GM18951 (cell line): ENCODE measurements at regions not wholly inside any gene's neighbourhood (a gene's known extent, or its start where the extent isn't known, plus 50 kb on each side); places are given as distances from the start of the nearest gene placed in this dataset.

Experiments
- POLR2A ChIP-seq: IDR thresholded peaks from 4 replicates; pipeline ENCODE4 v1.6.1; 2011; ENCODE audit warnings: mild to moderate bottlenecking; ENCODE audit not compliant: insufficient read length, insufficient read depth; ENCODE audit errors: extremely low read depth
- in situ Hi-C: fragments of 300-500 bp; cut with MboI; formaldehyde crosslinking; loops from one replicate; pipeline ENCODE4 v1.12.0; 2022; ENCODE audit warnings: low sequenced_read_pairs, mixed read lengths, inconsistent platforms; ENCODE audit not compliant: unreplicated experiment

GRCh38 chr1:80919426-80919825 is 881.3 kb upstream of the ADGRL2 start:
- in situ Hi-C loops, result no loop called here
- no peak for TF ChIP-seq POLR2A

- TF ChIP-seq POLR2A, result no peak
- in situ Hi-C loops, result no loop called here
Measured at GRCh38 chr1:80918380-80918779, 882.4 kb upstream of the ADGRL2 start.

GRCh38 chr1:80917826-80918225 is 882.9 kb upstream of the ADGRL2 start:
- in situ Hi-C loops, result no loop called here

GRCh38 chr1:80917225-80917624 is 883.5 kb upstream of the ADGRL2 start:
- TF ChIP-seq POLR2A, result no peak
- in situ Hi-C loops, result no loop called here

More at GRCh38 chr1:80917826-80918225, 882.9 kb upstream of the ADGRL2 start:
- no peak for TF ChIP-seq POLR2A

GRCh38 chr1:80915491-80915890 is 885.2 kb upstream of the ADGRL2 start:
- TF ChIP-seq POLR2A, result no peak
- in situ Hi-C loops, result no loop called here

- TF ChIP-seq POLR2A, result no peak
- in situ Hi-C loops, result no loop called here
Measured at GRCh38 chr1:80910426-80910825, 890.3 kb upstream of the ADGRL2 start.

- no peak for TF ChIP-seq POLR2A
- in situ Hi-C loops, result no loop called here
Measured at GRCh38 chr1:80909172-80909784, 891.5 kb upstream of the ADGRL2 start.

GRCh38 chr1:80896781-80897356 is 903.9 kb upstream of the ADGRL2 start:
- in situ Hi-C loops, result no loop called here
- TF ChIP-seq POLR2A, result no peak

GRCh38 chr1:80894921-80895320 is 905.8 kb upstream of the ADGRL2 start:
- TF ChIP-seq POLR2A, result no peak
- in situ Hi-C loops, result no loop called here

GRCh38 chr1:80893115-80893514 is 907.6 kb upstream of the ADGRL2 start:
- TF ChIP-seq POLR2A, result no peak
- in situ Hi-C loops, result no loop called here

GRCh38 chr1:80892539-80892938 is 908.2 kb upstream of the ADGRL2 start:
- in situ Hi-C loops, result no loop called here
- no peak for TF ChIP-seq POLR2A

GRCh38 chr1:80891871-80892270 is 908.9 kb upstream of the ADGRL2 start:
- in situ Hi-C loops, result no loop called here
- no peak for TF ChIP-seq POLR2A

GRCh38 chr1:80882553-80882952 is 918.2 kb upstream of the ADGRL2 start:
- no peak for TF ChIP-seq POLR2A
- in situ Hi-C loops, result no loop called here

- in situ Hi-C loops, result no loop called here
- no peak for TF ChIP-seq POLR2A
Measured at GRCh38 chr1:80878343-80878742, 922.4 kb upstream of the ADGRL2 start.
